ENCODE measurements at regions not wholly inside any gene's neighbourhood (a gene's known extent, or its start where the extent isn't known, plus 50 kb on each side); places are given as distances from the start of the nearest gene placed in this dataset.

DNA sequence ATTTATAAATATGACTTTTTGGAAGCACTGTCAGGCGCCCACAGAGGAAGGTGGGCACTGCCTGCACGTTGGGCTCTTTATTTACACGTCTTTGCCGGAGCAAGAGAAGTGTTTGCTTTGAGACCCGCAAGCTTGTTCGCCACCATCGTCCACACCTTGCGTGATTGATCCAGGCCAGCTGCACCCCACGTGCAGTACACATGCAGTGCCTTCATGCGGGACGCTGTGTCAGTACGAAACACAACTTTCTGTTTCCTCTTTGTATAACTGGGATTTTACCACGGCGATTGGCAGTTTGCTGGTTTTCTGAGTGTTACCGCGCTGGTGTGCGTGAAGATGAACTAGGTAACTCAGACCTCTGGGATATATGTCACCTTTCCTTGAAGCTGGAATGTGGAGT lies 571.0 kb upstream of the SALL3 start:
- Histone ChIP-seq H3K9me3 (ENCODE audit: control insufficient read depth in 2 of 2, insufficient read depth in 1 of 2, low read length in 1 of 2) (no peaks in the 10 kb centered on the region), H3K4me1 (ENCODE audit: control insufficient read depth in 2 of 2, insufficient read depth in 2 of 2, low read length in 2 of 2) (peaks cover 0 to 6% of the 10 kb centered on the region in 2 donors), H3K36me3 (ENCODE audit: control insufficient read depth in 2 of 2, insufficient read depth in 2 of 2, low read length in 1 of 2) (no peaks in the 10 kb centered on the region), H3K4me3 (ENCODE audit: low read length in 2 of 2) (no peak overlapping the region), H3K27me3 (ENCODE audit: control insufficient read depth in 2 of 2, insufficient read depth in 1 of 2, low read length in 1 of 2) (no peaks in the 10 kb centered on the region), H3K27ac (ENCODE audit: low read depth in 1 of 2, low read length in 1 of 2) (no peak overlapping the region)
- DNase-seq (ENCODE audit: low read depth in 6 of 9, low spot score in 9 of 9): no peak
- WGBS: 89% methylated on average over 17 of the region's 17 CpGs

DNA sequence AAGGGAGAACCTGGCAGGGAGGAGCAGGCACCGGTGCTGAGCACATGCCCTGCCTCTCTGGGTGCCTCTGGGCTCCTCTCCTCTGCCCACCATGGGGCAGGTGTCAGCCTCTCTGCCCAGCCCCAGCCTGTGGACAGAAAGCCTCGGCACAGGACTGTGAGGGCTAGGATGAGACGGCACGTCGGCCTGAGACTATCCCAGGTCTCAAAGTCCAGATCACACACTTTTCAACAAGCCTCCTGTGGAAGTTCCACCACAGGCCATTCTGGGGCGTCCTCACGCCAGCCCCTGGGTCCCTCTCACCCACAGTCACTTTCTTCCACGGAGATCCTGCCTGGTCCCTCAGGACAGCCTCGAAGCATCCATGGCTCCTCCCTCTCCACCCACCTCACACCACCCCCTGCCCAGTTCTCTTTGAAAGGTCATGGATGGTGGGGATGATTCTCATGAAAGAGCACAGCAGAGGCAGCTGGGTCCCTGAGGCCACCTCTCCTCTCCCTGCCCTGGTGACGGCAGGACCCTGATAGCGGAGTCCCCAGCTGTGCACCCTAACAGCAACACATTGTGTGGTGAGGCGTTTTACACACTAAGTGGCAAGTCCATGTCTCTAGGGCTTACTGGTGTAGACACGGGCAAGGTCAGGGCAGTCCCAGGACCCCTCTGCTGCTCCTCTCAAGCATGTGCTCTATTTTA lies 569.4 kb upstream of the SALL3 start:
- H3K4me3 ChIP-seq (ENCODE audit: low read length in 2 of 2): no peak overlapping the region
- H3K4me1 ChIP-seq (ENCODE audit: control insufficient read depth in 2 of 2, insufficient read depth in 2 of 2, low read length in 2 of 2): peaks cover 0 to 6% of the 10 kb centered on the region in 2 donors
- no peak overlapping the region for H3K27ac ChIP-seq (ENCODE audit: low read depth in 1 of 2, low read length in 1 of 2)
- H3K27me3 ChIP-seq (ENCODE audit: control insufficient read depth in 2 of 2, insufficient read depth in 1 of 2, low read length in 1 of 2): no peaks in the 10 kb centered on the region
- no peaks in the 10 kb centered on the region for H3K36me3 ChIP-seq (ENCODE audit: control insufficient read depth in 2 of 2, insufficient read depth in 2 of 2, low read length in 1 of 2)
- WGBS: 96% methylated on average over 13 of the region's 13 CpGs
- DNase-seq (ENCODE audit: low read depth in 6 of 9, low spot score in 9 of 9): no peak
- no peaks in the 10 kb centered on the region for H3K9me3 ChIP-seq (ENCODE audit: control insufficient read depth in 2 of 2, insufficient read depth in 1 of 2, low read length in 1 of 2)

DNA sequence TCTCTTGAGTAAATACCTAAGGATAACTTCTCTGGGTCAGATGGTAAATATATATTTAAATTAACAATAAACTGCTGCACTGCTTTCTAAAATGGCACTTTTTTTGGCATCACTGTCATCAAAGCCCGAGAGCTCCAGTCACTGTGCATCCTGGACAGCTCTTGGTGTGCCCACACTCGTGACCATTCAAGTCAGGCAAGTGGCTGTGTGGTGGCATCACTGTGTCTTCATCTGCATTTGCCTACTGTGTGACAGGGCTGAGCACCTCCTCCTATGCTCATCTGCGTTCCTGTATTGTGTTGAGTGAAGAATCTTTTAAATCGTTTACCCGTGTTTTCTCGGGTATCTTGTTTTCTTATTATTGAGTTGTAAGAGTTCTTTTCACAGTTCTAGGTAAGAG lies 568.1 kb upstream of the SALL3 start:
- 96% methylated on average over 6 of the region's 6 CpGs for WGBS
- H3K4me3 ChIP-seq (ENCODE audit: low read length in 2 of 2): no peak overlapping the region
- no peak overlapping the region for H3K27ac ChIP-seq (ENCODE audit: low read depth in 1 of 2, low read length in 1 of 2)
- no peaks in the 10 kb centered on the region for H3K9me3 ChIP-seq (ENCODE audit: control insufficient read depth in 2 of 2, insufficient read depth in 1 of 2, low read length in 1 of 2)
- no peaks in the 10 kb centered on the region for H3K27me3 ChIP-seq (ENCODE audit: control insufficient read depth in 2 of 2, insufficient read depth in 1 of 2, low read length in 1 of 2)
- no peaks in the 10 kb centered on the region for H3K36me3 ChIP-seq (ENCODE audit: control insufficient read depth in 2 of 2, insufficient read depth in 2 of 2, low read length in 1 of 2)
- DNase-seq (ENCODE audit: low read depth in 6 of 9, low spot score in 9 of 9): no peak
- peaks cover 0 to 6% of the 10 kb centered on the region in 2 donors for H3K4me1 ChIP-seq (ENCODE audit: control insufficient read depth in 2 of 2, insufficient read depth in 2 of 2, low read length in 2 of 2)

DNA sequence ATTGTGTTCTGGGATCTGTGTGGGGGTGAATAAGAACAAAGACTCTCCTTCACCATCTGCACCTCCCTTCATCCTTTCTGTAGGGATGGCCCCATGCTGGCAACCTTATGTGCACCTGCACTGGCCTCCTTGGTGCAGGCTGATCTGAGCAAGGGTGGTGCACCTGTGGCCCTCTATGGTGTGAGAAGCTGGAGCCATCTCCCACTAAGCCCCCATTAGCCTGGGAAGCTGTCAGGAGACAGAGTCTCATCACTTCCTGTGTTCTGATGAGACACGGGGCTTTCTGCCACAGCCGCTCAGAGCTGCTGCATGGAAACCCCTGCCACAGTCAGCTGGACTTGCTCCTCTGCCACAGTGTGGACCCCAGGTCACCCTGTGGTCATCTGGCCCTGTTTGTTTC lies 565.3 kb upstream of the SALL3 start:
- WGBS: 77% methylated on average over 2 of the region's 2 CpGs
- no peak for DNase-seq (ENCODE audit: low read depth in 6 of 9, low spot score in 9 of 9)
- Histone ChIP-seq H3K4me1 (ENCODE audit: control insufficient read depth in 2 of 2, insufficient read depth in 2 of 2, low read length in 2 of 2) (no peaks in the 10 kb centered on the region), H3K27me3 (ENCODE audit: control insufficient read depth in 2 of 2, insufficient read depth in 1 of 2, low read length in 1 of 2) (no peaks in the 10 kb centered on the region), H3K9me3 (ENCODE audit: control insufficient read depth in 2 of 2, insufficient read depth in 1 of 2, low read length in 1 of 2) (no peaks in the 10 kb centered on the region), H3K36me3 (ENCODE audit: control insufficient read depth in 2 of 2, insufficient read depth in 2 of 2, low read length in 1 of 2) (no peaks in the 10 kb centered on the region), H3K27ac (ENCODE audit: low read depth in 1 of 2, low read length in 1 of 2) (no peak overlapping the region), H3K4me3 (ENCODE audit: low read length in 2 of 2) (no peak overlapping the region)

DNA sequence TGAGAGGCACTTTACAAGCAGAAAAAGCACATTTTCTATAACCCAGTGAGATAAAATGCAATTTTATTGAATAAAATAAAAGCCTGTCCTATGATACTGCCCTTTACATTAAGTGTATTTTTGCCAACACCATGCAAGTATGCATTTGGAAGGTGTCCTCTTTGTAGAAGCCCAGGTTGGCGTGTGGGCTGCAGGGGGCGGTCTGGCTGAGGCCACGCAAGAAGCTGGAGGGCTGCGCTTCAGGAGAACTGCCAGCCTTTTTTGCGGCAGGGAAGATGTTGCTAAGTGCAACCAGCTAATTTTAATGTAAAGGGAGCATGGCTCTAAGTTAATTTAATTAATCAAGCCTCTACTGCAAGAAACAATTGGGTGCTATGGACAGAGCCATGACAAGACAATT lies 562.8 kb upstream of the SALL3 start:
- no peaks in the 10 kb centered on the region for H3K36me3 ChIP-seq (ENCODE audit: control insufficient read depth in 2 of 2, insufficient read depth in 2 of 2, low read length in 1 of 2)
- WGBS: 97% methylated on average over 5 of the region's 5 CpGs
- H3K27ac ChIP-seq (ENCODE audit: low read depth in 1 of 2, low read length in 1 of 2): no peak overlapping the region
- no peaks in the 10 kb centered on the region for H3K27me3 ChIP-seq (ENCODE audit: control insufficient read depth in 2 of 2, insufficient read depth in 1 of 2, low read length in 1 of 2)
- no peak overlapping the region for H3K4me3 ChIP-seq (ENCODE audit: low read length in 2 of 2)
- no peaks in the 10 kb centered on the region for H3K9me3 ChIP-seq (ENCODE audit: control insufficient read depth in 2 of 2, insufficient read depth in 1 of 2, low read length in 1 of 2)
- H3K4me1 ChIP-seq (ENCODE audit: control insufficient read depth in 2 of 2, insufficient read depth in 2 of 2, low read length in 2 of 2): no peaks in the 10 kb centered on the region
- DNase-seq (ENCODE audit: low read depth in 6 of 9, low spot score in 9 of 9): no peak

DNA sequence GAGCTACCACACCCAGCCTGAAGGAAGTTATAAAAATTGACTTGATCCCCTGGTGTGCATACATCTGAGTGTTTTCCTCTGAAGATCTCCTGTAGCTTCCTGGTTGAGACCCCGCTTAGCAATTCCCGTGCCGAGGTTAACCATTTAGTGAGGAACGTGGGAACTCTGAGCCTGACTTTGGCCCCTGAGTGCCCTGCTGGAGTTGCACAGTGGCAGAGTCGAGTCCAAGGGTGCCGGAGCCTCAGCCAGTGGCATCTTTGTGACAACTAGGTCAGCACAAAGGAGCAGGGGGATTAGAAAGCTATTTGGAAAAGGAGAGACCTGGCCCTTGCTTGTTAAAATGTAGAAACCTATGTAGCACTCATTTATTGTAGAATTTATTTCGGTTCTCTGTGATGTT lies 561.2 kb upstream of the SALL3 start:
- no peak for DNase-seq (ENCODE audit: low read depth in 6 of 9, low spot score in 9 of 9)
- Histone ChIP-seq H3K4me1 (ENCODE audit: control insufficient read depth in 2 of 2, insufficient read depth in 2 of 2, low read length in 2 of 2) (no peaks in the 10 kb centered on the region), H3K27me3 (ENCODE audit: control insufficient read depth in 2 of 2, insufficient read depth in 1 of 2, low read length in 1 of 2) (no peaks in the 10 kb centered on the region), H3K27ac (ENCODE audit: low read depth in 1 of 2, low read length in 1 of 2) (no peak overlapping the region), H3K36me3 (ENCODE audit: control insufficient read depth in 2 of 2, insufficient read depth in 2 of 2, low read length in 1 of 2) (no peaks in the 10 kb centered on the region), H3K4me3 (ENCODE audit: low read length in 2 of 2) (no peak overlapping the region), H3K9me3 (ENCODE audit: control insufficient read depth in 2 of 2, insufficient read depth in 1 of 2, low read length in 1 of 2) (no peaks in the 10 kb centered on the region)
- WGBS: 87% methylated on average over 7 of the region's 7 CpGs

DNA sequence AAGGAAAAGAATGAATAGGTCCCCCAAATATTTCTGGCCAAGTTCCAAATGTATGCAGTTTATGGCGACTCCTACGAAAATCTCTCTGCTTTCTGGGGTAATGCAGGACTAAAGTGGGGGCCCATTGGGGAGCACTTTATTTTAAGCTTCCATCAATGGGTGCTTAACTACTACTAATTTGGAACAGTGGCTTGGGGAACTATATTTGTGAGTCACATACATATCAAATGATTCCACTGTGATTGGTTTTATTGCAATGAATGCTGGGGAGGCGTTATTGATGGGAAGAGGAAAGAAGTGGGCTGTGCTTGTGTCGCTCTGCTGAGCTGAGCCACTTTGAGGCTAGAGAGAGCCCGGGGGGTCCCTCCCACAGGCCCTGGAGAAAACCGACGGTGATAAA lies 560.4 kb upstream of the SALL3 start:
- Histone ChIP-seq H3K4me3 (ENCODE audit: low read length in 2 of 2) (no peak overlapping the region), H3K27ac (ENCODE audit: low read depth in 1 of 2, low read length in 1 of 2) (no peak overlapping the region), H3K4me1 (ENCODE audit: control insufficient read depth in 2 of 2, insufficient read depth in 2 of 2, low read length in 2 of 2) (no peaks in the 10 kb centered on the region), H3K27me3 (ENCODE audit: control insufficient read depth in 2 of 2, insufficient read depth in 1 of 2, low read length in 1 of 2) (no peaks in the 10 kb centered on the region), H3K36me3 (ENCODE audit: control insufficient read depth in 2 of 2, insufficient read depth in 2 of 2, low read length in 1 of 2) (no peaks in the 10 kb centered on the region), H3K9me3 (ENCODE audit: control insufficient read depth in 2 of 2, insufficient read depth in 1 of 2, low read length in 1 of 2) (no peaks in the 10 kb centered on the region)
- WGBS: 88% methylated on average over 7 of the region's 7 CpGs
- DNase-seq (ENCODE audit: low read depth in 6 of 9, low spot score in 9 of 9): no peak

DNA sequence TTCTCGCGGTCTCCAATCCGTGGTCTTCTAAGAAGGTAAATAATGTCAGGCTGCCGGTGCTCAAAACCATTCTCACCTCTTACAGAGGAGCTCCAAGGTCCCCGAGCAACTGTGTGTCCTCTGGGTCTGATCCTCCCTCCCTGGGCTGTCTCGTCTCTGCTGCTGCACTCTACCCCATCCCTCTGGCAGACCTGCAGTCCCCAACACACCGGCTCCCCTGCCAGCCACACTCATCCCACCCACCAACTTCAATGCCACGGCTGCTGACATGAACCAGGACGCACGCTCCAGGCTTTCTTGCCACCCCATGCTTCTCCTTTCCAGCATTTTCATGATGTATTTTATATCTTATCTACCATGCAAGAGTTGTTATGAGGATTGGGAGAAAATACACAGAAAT lies 559.5 kb upstream of the SALL3 start:
- H3K27ac ChIP-seq (ENCODE audit: low read depth in 1 of 2, low read length in 1 of 2): no peak overlapping the region
- DNase-seq (ENCODE audit: low read depth in 6 of 9, low spot score in 9 of 9): no peak
- WGBS: 95% methylated on average over 10 of the region's 10 CpGs
- H3K4me1 ChIP-seq (ENCODE audit: control insufficient read depth in 2 of 2, insufficient read depth in 2 of 2, low read length in 2 of 2): no peaks in the 10 kb centered on the region
- H3K27me3 ChIP-seq (ENCODE audit: control insufficient read depth in 2 of 2, insufficient read depth in 1 of 2, low read length in 1 of 2): no peaks in the 10 kb centered on the region
- H3K9me3 ChIP-seq (ENCODE audit: control insufficient read depth in 2 of 2, insufficient read depth in 1 of 2, low read length in 1 of 2): no peaks in the 10 kb centered on the region
- H3K4me3 ChIP-seq (ENCODE audit: low read length in 2 of 2): no peak overlapping the region
- H3K36me3 ChIP-seq (ENCODE audit: control insufficient read depth in 2 of 2, insufficient read depth in 2 of 2, low read length in 1 of 2): no peaks in the 10 kb centered on the region

DNA sequence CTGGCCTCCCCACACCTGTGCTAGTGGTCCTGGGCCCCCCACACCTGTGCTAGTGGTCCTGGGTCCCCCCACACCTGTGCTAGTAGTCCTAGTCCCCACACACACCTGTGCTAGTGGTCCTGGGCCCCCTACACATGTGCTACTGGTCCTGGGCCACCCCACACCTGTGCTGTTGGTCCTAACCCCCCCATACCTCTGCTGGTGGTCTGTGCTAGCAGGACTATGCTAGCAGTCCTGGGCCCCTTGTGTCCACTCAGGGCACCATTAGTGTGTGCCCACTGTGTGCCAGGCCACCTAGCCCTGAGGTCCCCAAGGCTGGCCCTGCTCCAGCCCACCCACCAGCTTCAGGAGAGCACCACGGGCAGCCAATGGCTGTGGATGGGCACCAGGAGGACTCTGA lies 558.2 kb upstream of the SALL3 start:
- Histone ChIP-seq H3K36me3 (ENCODE audit: control insufficient read depth in 2 of 2, insufficient read depth in 2 of 2, low read length in 1 of 2) (no peaks in the 10 kb centered on the region), H3K27me3 (ENCODE audit: control insufficient read depth in 2 of 2, insufficient read depth in 1 of 2, low read length in 1 of 2) (no peaks in the 10 kb centered on the region), H3K9me3 (ENCODE audit: control insufficient read depth in 2 of 2, insufficient read depth in 1 of 2, low read length in 1 of 2) (no peaks in the 10 kb centered on the region), H3K4me3 (ENCODE audit: low read length in 2 of 2) (no peak overlapping the region), H3K27ac (ENCODE audit: low read depth in 1 of 2, low read length in 1 of 2) (no peak overlapping the region), H3K4me1 (ENCODE audit: control insufficient read depth in 2 of 2, insufficient read depth in 2 of 2, low read length in 2 of 2) (no peaks in the 10 kb centered on the region)
- no peak for DNase-seq (ENCODE audit: low read depth in 6 of 9, low spot score in 9 of 9)
- WGBS: 86% methylated on average over 1 of the region's 1 CpG

DNA sequence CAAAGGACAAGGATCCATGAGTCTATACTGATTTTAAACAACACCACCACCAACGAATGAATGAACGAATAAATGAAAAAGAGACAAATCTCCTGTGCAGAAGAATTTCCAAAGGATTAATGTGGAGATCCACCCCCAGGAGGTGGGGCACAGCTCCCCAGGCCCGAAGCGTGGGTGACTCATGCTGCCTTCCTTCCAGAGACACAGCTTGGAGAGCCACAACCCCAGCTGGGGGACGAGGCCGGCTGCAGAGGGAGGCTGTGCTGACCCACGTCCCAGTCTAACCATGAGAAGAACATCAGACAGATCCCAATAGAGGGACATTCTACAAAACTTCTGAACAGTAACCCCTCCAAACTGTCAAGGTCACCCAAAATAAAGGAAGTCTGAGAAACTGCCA lies 557.3 kb upstream of the SALL3 start:
- Histone ChIP-seq H3K27ac (ENCODE audit: low read depth in 1 of 2, low read length in 1 of 2) (no peak overlapping the region), H3K9me3 (ENCODE audit: control insufficient read depth in 2 of 2, insufficient read depth in 1 of 2, low read length in 1 of 2) (no peaks in the 10 kb centered on the region), H3K27me3 (ENCODE audit: control insufficient read depth in 2 of 2, insufficient read depth in 1 of 2, low read length in 1 of 2) (no peaks in the 10 kb centered on the region), H3K4me1 (ENCODE audit: control insufficient read depth in 2 of 2, insufficient read depth in 2 of 2, low read length in 2 of 2) (no peaks in the 10 kb centered on the region), H3K36me3 (ENCODE audit: control insufficient read depth in 2 of 2, insufficient read depth in 2 of 2, low read length in 1 of 2) (no peaks in the 10 kb centered on the region), H3K4me3 (ENCODE audit: low read length in 2 of 2) (no peak overlapping the region)
- 91% methylated on average over 7 of the region's 7 CpGs for WGBS
- no peak for DNase-seq (ENCODE audit: low read depth in 6 of 9, low spot score in 9 of 9)

All from thymus (tissue), 11 donors.